Stomach (tissue), 4 donors: ENCODE measurements at regions not wholly inside any gene's neighbourhood (a gene's known extent, or its start where the extent isn't known, plus 50 kb on each side); places are given as distances from the start of the nearest gene placed in this dataset.

ENCODE experiments used
- CTCF ChIP-seq, 7 experiments: fragments of 450-650 bp in 4 of 7; fragments of 200-600 bp in 3 of 7; sonication (generic) in 3 of 7; IDR thresholded peaks; one replicate each; pipeline ENCODE4 v1.5.1; 2016 to 2019; ENCODE audit warnings: antibody characterized with exemption in 7 of 7, control low read depth in 2 of 7, mild to moderate bottlenecking in 1 of 7
- EP300 ChIP-seq: sonication (generic); formaldehyde crosslinking; IDR thresholded peaks from one replicate; pipeline ENCODE4 v1.6.1; 2017; ENCODE audit warnings: antibody characterized with exemption
- POLR2A ChIP-seq, 4 donors: fragments of 450-650 bp; IDR thresholded peaks; one replicate each; pipeline ENCODE4 v1.6.1; 2016; ENCODE audit warnings: antibody characterized with exemption in 4 of 4, control low read depth in 2 of 4, mild to moderate bottlenecking in 1 of 4, moderate library complexity in 1 of 4

- TF ChIP-seq POLR2A (IDR thresholded peaks at IDR 0.05) (no peak), CTCF (IDR thresholded peaks at IDR 0.05) (no peak), EP300 (no peak)
Observed at GRCh38 chrX:77276742-77277141, 170.4 kb upstream of the FGF16 start.
